Fibroblast of lung (primary cell): ENCODE measurements at regions not wholly inside any gene's neighbourhood (a gene's known extent, or its start where the extent isn't known, plus 50 kb on each side); places are given as distances from the start of the nearest gene placed in this dataset.

Experiments
- DNase-seq, 2 donors: peaks; one replicate each; pipeline versions ENCODE4 v3.0.0 to v3.0.0-alpha.2; 2010; ENCODE audit warnings: low read depth in 2 of 2
- H2AFZ ChIP-seq: 2 replicates; pipeline ENCODE4 v1.5.1; 2012; ENCODE audit warnings: low read length, control low read depth, inconsistent platforms
- H3K27ac ChIP-seq: 2 replicates; pipeline ENCODE4 v1.5.1; 2011; ENCODE audit warnings: low read length, control low read depth; ENCODE audit not compliant: insufficient read depth
- H3K27me3 ChIP-seq: 2 replicates; pipeline ENCODE4 v1.5.1; 2011; ENCODE audit warnings: mild to moderate bottlenecking, low read length; ENCODE audit not compliant: control insufficient read depth, insufficient read depth
- H3K36me3 ChIP-seq: 2 replicates; pipeline ENCODE4 v1.5.1; 2011; ENCODE audit warnings: low read length; ENCODE audit not compliant: control insufficient read depth, insufficient read depth
- H3K4me1 ChIP-seq: 2 replicates; pipeline ENCODE4 v1.5.1; 2011; ENCODE audit warnings: low read length; ENCODE audit not compliant: control insufficient read depth, insufficient read depth; ENCODE audit errors: extremely low read depth
- H3K4me2 ChIP-seq: 2 replicates; pipeline ENCODE4 v1.5.1; 2011; ENCODE audit warnings: low read length, control low read depth; ENCODE audit not compliant: insufficient read depth; ENCODE audit errors: extremely low read depth
- H3K4me3 ChIP-seq, 4 experiments: fragments of 200-600 bp in 1 of 4; sonication (generic) in 1 of 4; replicated peaks in 1 of 4; 2 replicates each; pipeline ENCODE4 v1.5.1; 2011 to 2016; ENCODE audit warnings: low read length in 4 of 4, low read depth in 3 of 4, mild to moderate bottlenecking in 3 of 4, control low read depth in 2 of 4, inconsistent platforms in 1 of 4, mixed read lengths in 1 of 4; ENCODE audit not compliant: insufficient read depth in 1 of 4; ENCODE audit errors: control extremely low read depth in 1 of 4
- H3K79me2 ChIP-seq: 2 replicates; pipeline ENCODE4 v1.5.1; 2012; ENCODE audit warnings: mild to moderate bottlenecking, low read length, inconsistent platforms; ENCODE audit not compliant: control insufficient read depth, insufficient read depth
- H3K9ac ChIP-seq: 2 replicates; pipeline ENCODE4 v1.5.1; 2011; ENCODE audit warnings: mild to moderate bottlenecking, low read length, control low read depth; ENCODE audit not compliant: insufficient read depth
- H3K9me3 ChIP-seq: 2 replicates; pipeline ENCODE4 v1.5.1; 2012; ENCODE audit warnings: low read depth, low read length; ENCODE audit not compliant: control insufficient read depth, insufficient read depth
- H4K20me1 ChIP-seq: 2 replicates; pipeline ENCODE4 v1.5.1; 2011; ENCODE audit warnings: low read length; ENCODE audit not compliant: control insufficient read depth, insufficient read depth; ENCODE audit errors: extremely low read depth
- EZH2 ChIP-seq: IDR thresholded peaks from 2 replicates; pipeline ENCODE4 v1.5.1; 2012; ENCODE audit warnings: low read length, control low read depth, mild to moderate bottlenecking; ENCODE audit errors: missing control alignments
- TF ChIP-seq, protein P1 (sequence below), 2 donors: IDR thresholded peaks in 1 of 2; conservative IDR thresholded peaks in 1 of 2; 1 replicate in 1 of 2; 2 replicates in 1 of 2; pipeline ENCODE4 v1.5.1; 2011 to 2012; ENCODE audit warnings: low read length in 2 of 2, control low read depth in 1 of 2, inconsistent platforms in 1 of 2, low read depth in 1 of 2, mild to moderate bottlenecking in 1 of 2

DNA sequence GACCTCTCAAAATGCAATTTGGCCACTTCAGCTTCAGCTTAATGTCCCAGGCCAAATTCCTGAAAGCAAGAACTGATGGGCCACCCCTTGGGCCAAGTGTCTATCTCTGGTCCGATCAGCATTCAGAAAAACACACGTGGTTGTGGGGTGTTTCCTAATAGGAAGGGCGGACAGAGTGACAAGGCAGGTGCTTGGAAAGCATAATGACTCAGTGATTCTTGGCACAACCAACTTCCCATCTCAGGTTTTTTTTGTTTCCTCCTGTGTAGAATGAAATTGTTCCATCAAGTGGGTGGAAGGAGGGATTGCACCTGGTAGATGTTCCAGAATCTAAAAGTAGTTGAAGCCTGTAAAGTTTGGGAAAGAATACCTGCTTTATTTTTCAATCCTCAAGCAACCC is 155.6 kb downstream of the HS3ST2 start:
- no peak overlapping the region for H2AFZ ChIP-seq
- no peak overlapping the region for H3K9ac ChIP-seq
- H3K27me3 ChIP-seq: no peaks in the 10 kb centered on the region
- DNase-seq: no peak
- H3K4me2 ChIP-seq: no peak overlapping the region
- H3K36me3 ChIP-seq: no peaks in the 10 kb centered on the region
- no peaks in the 10 kb centered on the region for H3K79me2 ChIP-seq
- no peaks in the 10 kb centered on the region for H4K20me1 ChIP-seq
- TF ChIP-seq EZH2: no peak
- TF ChIP-seq, protein P1, sequence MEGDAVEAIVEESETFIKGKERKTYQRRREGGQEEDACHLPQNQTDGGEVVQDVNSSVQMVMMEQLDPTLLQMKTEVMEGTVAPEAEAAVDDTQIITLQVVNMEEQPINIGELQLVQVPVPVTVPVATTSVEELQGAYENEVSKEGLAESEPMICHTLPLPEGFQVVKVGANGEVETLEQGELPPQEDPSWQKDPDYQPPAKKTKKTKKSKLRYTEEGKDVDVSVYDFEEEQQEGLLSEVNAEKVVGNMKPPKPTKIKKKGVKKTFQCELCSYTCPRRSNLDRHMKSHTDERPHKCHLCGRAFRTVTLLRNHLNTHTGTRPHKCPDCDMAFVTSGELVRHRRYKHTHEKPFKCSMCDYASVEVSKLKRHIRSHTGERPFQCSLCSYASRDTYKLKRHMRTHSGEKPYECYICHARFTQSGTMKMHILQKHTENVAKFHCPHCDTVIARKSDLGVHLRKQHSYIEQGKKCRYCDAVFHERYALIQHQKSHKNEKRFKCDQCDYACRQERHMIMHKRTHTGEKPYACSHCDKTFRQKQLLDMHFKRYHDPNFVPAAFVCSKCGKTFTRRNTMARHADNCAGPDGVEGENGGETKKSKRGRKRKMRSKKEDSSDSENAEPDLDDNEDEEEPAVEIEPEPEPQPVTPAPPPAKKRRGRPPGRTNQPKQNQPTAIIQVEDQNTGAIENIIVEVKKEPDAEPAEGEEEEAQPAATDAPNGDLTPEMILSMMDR (conservative IDR thresholded peaks at IDR 0.05 in 1 of 2, IDR thresholded peaks at IDR 0.05 in 1 of 2; ENCODE audit: low read depth in 1 of 2, low read length in 2 of 2): no peak
- H3K27ac ChIP-seq: no peak overlapping the region
- no peaks in the 10 kb centered on the region for H3K9me3 ChIP-seq
- no peaks in the 10 kb centered on the region for H3K4me1 ChIP-seq
- H3K4me3 ChIP-seq: no peak overlapping the region

- H3K27me3 ChIP-seq: no peaks in the 10 kb centered on the region
- TF ChIP-seq, protein P1 (conservative IDR thresholded peaks at IDR 0.05 in 1 of 2, IDR thresholded peaks at IDR 0.05 in 1 of 2; ENCODE audit: low read depth in 1 of 2, low read length in 2 of 2): no peak
- no peak for TF ChIP-seq EZH2
- H2AFZ ChIP-seq: no peak overlapping the region
- H3K4me1 ChIP-seq: no peaks in the 10 kb centered on the region
- DNase-seq: no peak
- H3K9ac ChIP-seq: no peak overlapping the region
- no peaks in the 10 kb centered on the region for H3K9me3 ChIP-seq
- H3K27ac ChIP-seq: no peak overlapping the region
- H3K36me3 ChIP-seq: no peaks in the 10 kb centered on the region
- H3K4me2 ChIP-seq: no peak overlapping the region
- H3K79me2 ChIP-seq: no peaks in the 10 kb centered on the region
- no peak overlapping the region for H3K4me3 ChIP-seq
- H4K20me1 ChIP-seq: no peaks in the 10 kb centered on the region
Measured at GRCh38 chr16:22968931-22969330, 155.0 kb downstream of the HS3ST2 start.

DNA sequence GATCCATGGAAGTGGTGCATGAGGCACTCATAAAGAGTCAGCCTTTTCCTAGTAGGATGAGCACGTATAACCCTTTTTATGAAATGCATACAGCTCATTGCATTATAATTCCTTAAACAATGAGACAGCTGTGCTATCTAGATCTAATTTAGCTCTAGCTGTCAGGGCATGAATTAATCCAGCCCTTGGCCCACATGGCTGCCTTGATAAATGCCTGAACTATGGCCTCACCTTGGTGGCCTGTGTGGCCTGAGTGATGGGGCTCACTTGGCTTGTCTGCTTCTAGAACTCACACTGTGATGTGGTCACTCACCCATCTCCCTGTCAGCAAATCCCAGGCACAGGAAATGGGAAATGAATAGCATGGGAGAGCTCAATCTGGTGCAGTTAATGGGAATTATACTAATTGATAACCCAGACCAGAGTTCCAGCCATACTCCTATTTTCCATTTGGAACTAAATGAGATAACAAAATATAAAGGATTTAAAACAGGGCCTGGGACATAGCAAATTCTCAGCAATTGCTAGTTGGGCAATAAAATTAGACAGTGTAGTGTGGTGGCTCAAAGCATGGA is 153.6 kb downstream of the HS3ST2 start:
- Histone ChIP-seq H3K36me3 (no peaks in the 10 kb centered on the region), H3K4me3 (no peak overlapping the region), H4K20me1 (no peaks in the 10 kb centered on the region), H3K9ac (no peak overlapping the region), H3K9me3 (no peaks in the 10 kb centered on the region), H3K27me3 (no peaks in the 10 kb centered on the region), H3K27ac (no peak overlapping the region), H3K4me1 (no peaks in the 10 kb centered on the region), H3K79me2 (no peaks in the 10 kb centered on the region), H2AFZ (no peak overlapping the region), H3K4me2 (no peak overlapping the region)
- DNase-seq: no peak
- TF ChIP-seq EZH2: no peak
- TF ChIP-seq, protein P1 (conservative IDR thresholded peaks at IDR 0.05 in 1 of 2, IDR thresholded peaks at IDR 0.05 in 1 of 2; ENCODE audit: low read depth in 1 of 2, low read length in 2 of 2): no peak
